SH-SY5Y (cell line): ENCODE measurements at regions not wholly inside any gene's neighbourhood (a gene's known extent, or its start where the extent isn't known, plus 50 kb on each side); places are given as distances from the start of the nearest gene placed in this dataset.

ENCODE experiments used
- GATA2 ChIP-seq: IDR thresholded peaks from 2 replicates; pipeline ENCODE4 v1.6.1; 2011; ENCODE audit warnings: mild to moderate bottlenecking, low read depth, low read length
- GATA3 ChIP-seq: IDR thresholded peaks from 2 replicates; pipeline ENCODE4 v1.6.1; 2011; ENCODE audit warnings: low read depth, mild to moderate bottlenecking, low read length, moderate library complexity

DNA sequence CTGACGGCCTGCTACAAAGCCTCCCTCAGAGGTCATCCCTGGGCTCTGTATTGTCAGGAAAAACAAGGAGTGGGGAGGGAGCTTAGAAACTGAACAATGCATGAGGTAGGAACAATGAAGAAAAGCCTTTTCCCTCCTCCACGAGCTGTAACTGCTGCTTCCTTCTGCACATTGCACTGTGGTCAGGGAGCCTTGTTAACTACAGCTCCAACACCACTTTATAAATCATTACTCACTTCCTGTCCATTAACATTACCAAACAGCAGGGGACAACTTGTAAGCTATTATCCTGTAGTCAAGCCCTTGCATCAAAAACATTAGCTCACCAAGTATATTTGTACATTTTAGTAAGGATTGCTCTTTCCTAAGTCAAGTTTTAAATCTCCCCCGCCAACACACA is 336.0 kb upstream of the NR5A2 start:
- TF ChIP-seq GATA3, result no peak

- TF ChIP-seq GATA3, result no peak
- no peak for TF ChIP-seq GATA2
Measured at GRCh38 chr1:199693724-199694123, 333.8 kb upstream of the NR5A2 start.

DNA sequence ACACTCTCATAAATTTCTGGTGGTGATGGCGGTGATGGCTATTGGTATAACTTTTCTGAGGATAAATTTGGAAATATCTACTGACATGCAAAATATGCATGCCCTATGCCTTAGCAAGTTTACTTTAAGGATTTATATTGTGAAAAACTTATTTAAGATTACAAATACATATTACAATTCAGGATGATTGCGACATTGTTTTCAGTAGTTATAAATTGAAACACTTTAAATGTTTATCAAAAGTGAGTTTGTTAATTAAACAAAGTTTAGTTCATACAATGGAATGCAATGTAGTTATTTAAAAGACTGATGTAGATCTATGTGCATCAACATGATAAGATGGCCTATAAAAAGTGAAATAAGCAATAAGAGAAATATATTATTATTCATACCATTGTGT is 331.3 kb upstream of the NR5A2 start:
- no peak for TF ChIP-seq GATA3
- TF ChIP-seq GATA2, result no peak

DNA sequence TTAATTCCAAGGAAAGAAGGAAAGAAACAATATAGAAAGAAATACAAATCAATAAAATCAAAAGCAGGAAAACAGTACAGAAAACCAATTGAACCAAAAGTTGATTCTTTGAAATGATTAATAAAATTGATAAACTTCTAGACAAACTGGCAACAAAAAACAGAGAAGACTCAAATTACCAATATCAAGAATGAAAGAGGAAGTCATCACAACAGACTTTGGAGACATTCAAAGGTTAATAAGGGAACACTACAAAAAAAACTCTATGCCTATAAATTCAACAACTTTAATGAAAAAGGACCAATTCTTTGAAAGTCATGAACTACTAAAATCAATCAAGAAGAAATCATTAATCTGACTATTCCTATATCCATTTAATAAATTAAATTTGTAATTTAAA is 329.3 kb upstream of the NR5A2 start:
- no peak for TF ChIP-seq GATA3
- no peak for TF ChIP-seq GATA2

GRCh38 chr1:199700551-199700950 is 327.0 kb upstream of the NR5A2 start:
- TF ChIP-seq GATA3, result no peak
- no peak for TF ChIP-seq GATA2

DNA sequence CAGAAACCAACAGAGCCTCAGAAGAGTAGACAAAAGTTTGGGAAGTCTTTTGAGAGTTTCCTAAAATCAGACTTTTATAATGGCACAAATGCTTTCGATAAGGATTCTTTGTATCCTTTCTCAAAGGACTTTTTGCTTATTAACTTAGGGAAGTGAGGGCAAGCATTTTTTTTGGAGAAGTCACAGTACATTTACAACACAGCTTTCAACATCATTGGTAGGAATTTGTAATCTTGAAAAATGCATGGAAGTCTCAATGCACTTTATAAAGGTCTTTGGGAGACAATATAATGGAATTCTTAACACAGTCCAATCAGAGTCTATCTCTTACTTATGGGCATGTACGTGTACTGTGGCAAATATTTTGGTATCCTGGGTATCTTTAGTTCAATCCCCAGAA is 325.8 kb upstream of the NR5A2 start:
- TF ChIP-seq GATA2 (no peak), GATA3 (no peak)

- TF ChIP-seq GATA3 (no peak), GATA2 (no peak)
Measured at GRCh38 chr1:199704231-199704630, 323.3 kb upstream of the NR5A2 start.

GRCh38 chr1:199705825-199706224 is 321.7 kb upstream of the NR5A2 start:
- TF ChIP-seq GATA3, result no peak
- TF ChIP-seq GATA2, result no peak

- TF ChIP-seq GATA3 (no peak), GATA2 (no peak)
Measured at GRCh38 chr1:199706826-199707606, 320.5 kb upstream of the NR5A2 start.

DNA sequence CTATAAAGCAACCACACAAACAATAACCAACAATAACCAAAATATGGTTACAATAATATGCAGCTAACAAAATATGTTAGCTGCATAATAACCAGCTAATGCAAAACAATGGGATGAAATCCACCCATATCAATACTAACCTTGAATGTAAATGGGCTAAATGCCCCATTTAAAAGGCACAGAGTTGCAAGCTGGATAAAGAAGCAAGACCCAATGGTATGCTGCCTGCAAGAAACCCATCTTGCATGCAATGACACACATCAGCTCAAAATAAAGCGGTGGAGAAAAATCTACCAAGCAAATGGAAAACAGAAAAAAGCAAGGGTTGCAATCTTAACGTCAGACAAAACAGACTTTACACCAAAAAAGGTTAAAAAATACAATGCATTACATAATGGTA is 316.5 kb upstream of the NR5A2 start:
- TF ChIP-seq GATA3 (no peak), GATA2 (no peak)

DNA sequence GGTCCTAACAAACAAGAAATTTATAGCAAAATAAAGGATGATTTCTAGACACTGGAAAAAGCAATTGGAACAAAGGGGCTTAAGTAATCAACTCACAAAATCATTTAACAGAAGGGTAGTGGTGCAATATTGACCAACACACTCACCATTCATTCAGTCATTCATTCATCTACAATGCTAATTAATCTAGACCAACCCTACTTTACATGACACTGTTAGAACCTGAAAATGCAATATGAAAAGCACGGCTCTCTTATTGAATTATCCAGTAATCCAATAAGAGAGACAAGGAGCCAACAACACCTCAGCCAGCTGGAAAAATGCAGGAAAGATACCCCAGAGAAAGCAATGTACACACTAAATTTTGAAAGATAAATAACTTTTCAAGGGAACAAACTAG is 310.8 kb upstream of the NR5A2 start:
- TF ChIP-seq GATA2 (no peak), GATA3 (no peak)

DNA sequence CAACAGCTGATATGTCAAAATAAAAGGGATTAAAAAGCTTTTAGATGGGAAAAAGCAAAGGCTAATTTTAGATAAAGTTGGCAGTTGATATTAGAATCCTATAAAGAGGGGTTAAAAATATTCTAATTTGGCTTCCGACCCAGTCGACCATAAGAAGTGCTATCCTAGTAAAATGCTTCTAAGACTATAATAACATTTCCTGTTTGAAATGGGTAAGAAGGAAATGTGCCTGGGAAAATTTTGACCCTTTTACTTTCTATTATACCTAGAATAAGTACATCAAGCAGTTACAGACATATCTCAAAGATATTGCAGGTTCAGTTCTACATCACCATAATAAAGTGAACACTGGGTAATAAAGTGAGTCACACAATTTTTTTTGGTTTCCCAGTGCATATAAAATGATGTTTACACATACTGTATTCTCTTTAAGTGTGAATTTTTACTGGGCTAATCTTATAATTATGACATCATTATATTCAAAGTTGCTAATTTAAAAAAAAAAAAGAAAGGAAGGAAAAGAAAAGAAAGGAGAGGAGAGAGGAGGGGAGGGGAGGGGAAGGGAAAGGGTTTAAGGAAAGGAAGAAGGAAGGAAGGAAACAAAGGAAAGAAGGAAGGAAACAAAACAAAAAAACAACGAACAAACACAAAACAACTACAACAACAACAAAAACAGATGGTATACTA is 308.2 kb upstream of the NR5A2 start:
- no peak for TF ChIP-seq GATA2

DNA sequence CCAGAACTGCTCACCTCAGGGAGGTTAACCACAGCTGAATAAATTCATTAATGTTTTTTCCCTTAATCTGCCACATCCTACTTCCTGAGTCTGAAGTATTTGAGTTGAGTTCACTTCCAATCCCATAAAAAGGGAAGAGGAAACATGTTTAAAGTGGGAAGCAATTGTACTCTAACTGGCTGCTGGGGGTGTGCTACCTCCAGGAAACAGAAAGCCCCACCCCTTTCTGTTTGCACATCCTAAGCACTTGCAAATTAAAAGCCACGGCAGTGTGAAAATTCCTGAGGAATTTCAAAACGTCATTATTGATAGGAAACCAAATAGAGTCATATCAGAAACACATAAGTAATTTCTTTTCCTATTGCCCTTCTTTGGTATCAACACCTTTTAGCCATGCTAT is 307.0 kb upstream of the NR5A2 start:
- TF ChIP-seq GATA2, result no peak
- TF ChIP-seq GATA3, result no peak

- TF ChIP-seq GATA2, result no peak
- no peak for TF ChIP-seq GATA3
Measured at GRCh38 chr1:199721001-199721400, 306.5 kb upstream of the NR5A2 start.

- no peak for TF ChIP-seq GATA3
- no peak for TF ChIP-seq GATA2
Measured at GRCh38 chr1:199723250-199723956, 304.1 kb upstream of the NR5A2 start.

DNA sequence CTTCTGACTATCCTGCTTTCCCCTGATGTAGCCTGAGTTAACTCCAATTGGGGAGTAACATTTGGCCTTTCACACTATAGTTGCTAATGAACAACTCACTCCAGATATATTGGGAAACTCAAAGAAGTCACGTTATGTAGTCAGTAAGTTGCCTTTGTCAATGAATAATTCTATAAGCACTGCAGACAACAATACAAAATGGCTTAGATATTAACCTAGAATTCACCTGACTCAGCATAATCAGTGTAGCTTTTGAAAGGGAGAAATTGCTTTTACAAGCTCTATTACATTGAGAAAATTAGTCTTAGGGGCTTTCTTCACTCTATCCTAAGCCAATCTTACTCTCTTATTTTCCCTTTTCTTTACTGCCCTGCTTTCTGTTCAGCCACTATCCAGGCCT is 303.5 kb upstream of the NR5A2 start:
- no peak for TF ChIP-seq GATA3
- TF ChIP-seq GATA2, result no peak
